SH-SY5Y (cell line): ENCODE measurements at regions not wholly inside any gene's neighbourhood (a gene's known extent, or its start where the extent isn't known, plus 50 kb on each side); places are given as distances from the start of the nearest gene placed in this dataset.

Source experiments
- GATA2 ChIP-seq: IDR thresholded peaks from 2 replicates; pipeline ENCODE4 v1.6.1; 2011; ENCODE audit warnings: mild to moderate bottlenecking, low read depth, low read length
- GATA3 ChIP-seq: IDR thresholded peaks from 2 replicates; pipeline ENCODE4 v1.6.1; 2011; ENCODE audit warnings: low read depth, mild to moderate bottlenecking, low read length, moderate library complexity

DNA sequence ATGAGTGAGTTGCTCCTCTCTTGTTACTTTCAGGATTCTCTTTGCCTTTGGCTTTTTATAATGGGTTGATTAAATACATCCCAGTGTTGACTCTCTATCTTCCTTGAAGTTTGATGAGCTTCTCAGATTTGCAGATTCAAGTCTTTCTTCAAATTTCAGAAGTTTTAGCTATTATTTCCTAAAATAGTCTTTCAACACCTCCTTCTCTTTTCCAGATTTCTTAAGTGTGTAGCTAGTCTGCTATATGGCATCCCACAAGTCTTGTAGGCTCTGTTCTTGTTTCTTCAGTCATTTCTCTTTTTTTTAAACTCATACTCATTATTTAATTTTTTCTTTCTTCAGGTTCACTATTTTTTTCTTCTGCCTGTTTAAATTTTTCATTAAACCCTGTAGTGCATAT, 287.7 kb upstream of the CNTNAP5 start:
- TF ChIP-seq GATA2: no peak
- TF ChIP-seq GATA3: no peak
